Stimulated activated naive CD8-positive, alpha-beta T cell treated with anti-CD3 and anti-CD28 coated beads, Interleukin-15, amount 100 ng/mL, for 72 hours (primary cell): ENCODE measurements at regions not wholly inside any gene's neighbourhood (a gene's known extent, or its start where the extent isn't known, plus 50 kb on each side); places are given as distances from the start of the nearest gene placed in this dataset.

ENCODE experiments used
- ATAC-seq: fragments of 150-1000 bp; cut with Tn5 transposase; 2 replicates; pipeline ENCODE4 v1.10.0; 2021; ENCODE audit warnings: mild to moderate bottlenecking, moderate library complexity
- DNase-seq, 2 donors: peaks; one replicate each; pipeline ENCODE4 v3.0.0; 2021 to 2022
- H3K27ac Mint-ChIP-seq, 2 donors: one replicate each; pipeline ENCODE4 v1.8.0; 2022; ENCODE audit warnings: mild to moderate bottlenecking in 2 of 2, mixed read lengths in 2 of 2, moderate library complexity in 2 of 2
- H3K27me3 Mint-ChIP-seq: one replicate; pipeline ENCODE4 v1.8.0; 2022; ENCODE audit warnings: mixed read lengths
- H3K4me1 Mint-ChIP-seq: one replicate; pipeline ENCODE4 v1.8.0; 2022; ENCODE audit warnings: mild to moderate bottlenecking, mixed read lengths
- H3K4me3 Mint-ChIP-seq, 2 donors: one replicate each; pipeline ENCODE4 v1.8.0; 2022; ENCODE audit warnings: mild to moderate bottlenecking in 2 of 2, mixed read lengths in 2 of 2, moderate library complexity in 1 of 2
- H3K9me3 Mint-ChIP-seq, 2 donors: one replicate each; pipeline ENCODE4 v1.8.0; 2022; ENCODE audit warnings: mixed read lengths in 2 of 2

- no peak overlapping the region for H3K4me3 Mint-ChIP-seq
- H3K4me1 Mint-ChIP-seq = no peaks in the 10 kb centered on the region
- H3K27ac Mint-ChIP-seq = no peak overlapping the region
- no peaks in the 10 kb centered on the region for H3K27me3 Mint-ChIP-seq
- DNase-seq (no peak), ATAC-seq (no peak)
- no peaks in the 10 kb centered on the region for H3K9me3 Mint-ChIP-seq
Observed at GRCh38 chr7:95676691-95677090, 80.4 kb upstream of the PDK4 start.

- DNase-seq (no peak), ATAC-seq (no peak)
- H3K27me3 Mint-ChIP-seq = no peaks in the 10 kb centered on the region
- H3K27ac Mint-ChIP-seq = no peak overlapping the region
- no peaks in the 10 kb centered on the region for H3K9me3 Mint-ChIP-seq
- H3K4me3 Mint-ChIP-seq = no peak overlapping the region
- H3K4me1 Mint-ChIP-seq = no peaks in the 10 kb centered on the region
Observed at GRCh38 chr7:95675632-95676031, 79.3 kb upstream of the PDK4 start.

- Mint-ChIP-seq H3K9me3 (no peaks in the 10 kb centered on the region), H3K27ac (no peak overlapping the region), H3K4me3 (no peak overlapping the region), H3K4me1 (no peaks in the 10 kb centered on the region), H3K27me3 (no peaks in the 10 kb centered on the region)
- DNase-seq (no peak), ATAC-seq (no peak)
Observed at GRCh38 chr7:95675016-95675415, 78.7 kb upstream of the PDK4 start.

GRCh38 chr7:95674101-95674500 is 77.8 kb upstream of the PDK4 start:
- Mint-ChIP-seq H3K27me3 (no peaks in the 10 kb centered on the region), H3K4me3 (no peak overlapping the region), H3K27ac (no peak overlapping the region), H3K9me3 (no peaks in the 10 kb centered on the region), H3K4me1 (no peaks in the 10 kb centered on the region)
- DNase-seq (no peak), ATAC-seq (no peak)

- Mint-ChIP-seq H3K27ac (no peak overlapping the region), H3K4me3 (no peak overlapping the region), H3K4me1 (no peaks in the 10 kb centered on the region), H3K9me3 (no peaks in the 10 kb centered on the region), H3K27me3 (no peaks in the 10 kb centered on the region)
- DNase-seq (no peak), ATAC-seq (no peak)
Observed at GRCh38 chr7:95672434-95672833, 76.1 kb upstream of the PDK4 start.

- DNase-seq (no peak), ATAC-seq (no peak)
- H3K9me3 Mint-ChIP-seq = peaks cover 0 to 6% of the 10 kb centered on the region in 2 donors
- H3K4me1 Mint-ChIP-seq = no peaks in the 10 kb centered on the region
- no peaks in the 10 kb centered on the region for H3K27me3 Mint-ChIP-seq
- H3K27ac Mint-ChIP-seq = no peak overlapping the region
- no peak overlapping the region for H3K4me3 Mint-ChIP-seq
Observed at GRCh38 chr7:95669513-95669912, 73.2 kb upstream of the PDK4 start.

GRCh38 chr7:95668504-95669018 is 72.2 kb upstream of the PDK4 start:
- Mint-ChIP-seq H3K4me3 (no peak overlapping the region), H3K4me1 (no peaks in the 10 kb centered on the region), H3K27ac (no peak overlapping the region), H3K27me3 (no peaks in the 10 kb centered on the region), H3K9me3 (peaks cover 0 to 6% of the 10 kb centered on the region in 2 donors)
- DNase-seq = no peak
- ATAC-seq = no peak

GRCh38 chr7:95662987-95663386 is 66.7 kb upstream of the PDK4 start:
- H3K4me1 Mint-ChIP-seq = no peaks in the 10 kb centered on the region
- H3K4me3 Mint-ChIP-seq = no peak overlapping the region
- no peak for DNase-seq
- no peak overlapping the region for H3K27ac Mint-ChIP-seq
- H3K27me3 Mint-ChIP-seq = peaks cover 8% of the 10 kb centered on the region
- ATAC-seq = no peak
- peaks cover 0 to 20% of the 10 kb centered on the region in 2 donors for H3K9me3 Mint-ChIP-seq

- no peak for ATAC-seq
- Mint-ChIP-seq H3K4me1 (no peaks in the 10 kb centered on the region), H3K9me3 (peaks cover 0 to 18% of the 10 kb centered on the region in 2 donors), H3K4me3 (no peak overlapping the region), H3K27me3 (peaks cover 8% of the 10 kb centered on the region), H3K27ac (no peak overlapping the region)
- DNase-seq = no peak
Observed at GRCh38 chr7:95660023-95660434, 63.7 kb upstream of the PDK4 start.

- Mint-ChIP-seq H3K27me3 (peaks cover 8% of the 10 kb centered on the region), H3K9me3 (peaks cover 0 to 14% of the 10 kb centered on the region in 2 donors), H3K4me1 (no peaks in the 10 kb centered on the region), H3K27ac (no peak overlapping the region), H3K4me3 (no peak overlapping the region)
- no peak for ATAC-seq
- DNase-seq = no peak
Observed at GRCh38 chr7:95658676-95659075, 62.4 kb upstream of the PDK4 start.

GRCh38 chr7:95649546-95649945 is 53.2 kb upstream of the PDK4 start:
- Mint-ChIP-seq H3K27me3 (no peaks in the 10 kb centered on the region), H3K4me3 (no peak overlapping the region), H3K4me1 (no peaks in the 10 kb centered on the region), H3K27ac (no peak overlapping the region), H3K9me3 (peaks cover 0 to 8% of the 10 kb centered on the region in 2 donors)
- ATAC-seq (no peak), DNase-seq (no peak)

GRCh38 chr7:95646350-95646749 is 50.0 kb upstream of the PDK4 start:
- Mint-ChIP-seq H3K27ac (no peak overlapping the region), H3K9me3 (peaks cover 0 to 8% of the 10 kb centered on the region in 2 donors), H3K4me3 (no peak overlapping the region), H3K27me3 (no peaks in the 10 kb centered on the region), H3K4me1 (no peaks in the 10 kb centered on the region)
- ATAC-seq = no peak
- DNase-seq = no peak
